HEK293T (cell line): ENCODE measurements at regions not wholly inside any gene's neighbourhood (a gene's known extent, or its start where the extent isn't known, plus 50 kb on each side); places are given as distances from the start of the nearest gene placed in this dataset.

Source experiments
- CTCF ChIA-PET: fragments of 350-600 bp; formaldehyde crosslinking; extraction: SDS; loops from one replicate; lab custom pipeline; 2021; ENCODE audit warnings: antibody characterized with exemption, inconsistent platforms; lab: Yijun Ruan, JAX
- POLR2A ChIA-PET: fragments of 350-600 bp; formaldehyde crosslinking; extraction: SDS; loops from one replicate; lab custom pipeline; 2020; ENCODE audit warnings: antibody characterized with exemption, inconsistent platforms; lab: Yijun Ruan, JAX
- DNase-seq: peaks from one replicate; pipeline ENCODE4 v3.0.0; 2012; ENCODE audit warnings: mixed read lengths; ENCODE audit errors: extremely low spot score
- ARNT ChIP-seq: fragments of 450-650 bp; IDR thresholded peaks from 2 replicates; pipeline ENCODE4 v1.6.1; 2017; ENCODE audit warnings: mild to moderate bottlenecking
- BHLHE40 ChIP-seq: fragments of 450-650 bp; IDR thresholded peaks from 2 replicates; pipeline ENCODE4 v1.6.1; 2016; ENCODE audit warnings: mild to moderate bottlenecking, moderate library complexity, borderline replicate concordance
- CTBP1 ChIP-seq: fragments of 450-650 bp; IDR thresholded peaks from 2 replicates; pipeline ENCODE4 v1.6.1; 2016; ENCODE audit warnings: borderline replicate concordance
- ELF4 ChIP-seq: fragments of 450-650 bp; IDR thresholded peaks from 2 replicates; pipeline ENCODE4 v1.6.1; 2017; ENCODE audit warnings: antibody characterized with exemption
- FOXA1 ChIP-seq: fragments of 450-650 bp; IDR thresholded peaks from 2 replicates; pipeline ENCODE4 v1.6.1; 2016; ENCODE audit warnings: mild to moderate bottlenecking
- FOXK2 ChIP-seq: fragments of 450-650 bp; IDR thresholded peaks from 2 replicates; pipeline ENCODE4 v1.6.1; 2016; ENCODE audit warnings: mild to moderate bottlenecking
- FOXM1 ChIP-seq: fragments of 450-650 bp; IDR thresholded peaks from 2 replicates; pipeline ENCODE4 v1.6.1; 2017; ENCODE audit warnings: mild to moderate bottlenecking, borderline replicate concordance
- HDGF ChIP-seq: fragments of 450-650 bp; IDR thresholded peaks from 2 replicates; pipeline ENCODE4 v1.6.1; 2017; ENCODE audit warnings: antibody characterized with exemption, borderline replicate concordance
- L3MBTL2 ChIP-seq: fragments of 450-650 bp; conservative IDR thresholded peaks from 2 replicates; pipeline ENCODE4 v1.6.1; 2016; ENCODE audit warnings: mild to moderate bottlenecking
- LEF1 ChIP-seq: fragments of 450-650 bp; IDR thresholded peaks from 2 replicates; pipeline ENCODE4 v1.6.1; 2017; ENCODE audit warnings: mild to moderate bottlenecking, borderline replicate concordance
- NFRKB ChIP-seq: fragments of 450-650 bp; IDR thresholded peaks from 2 replicates; pipeline ENCODE4 v1.6.1; 2016; ENCODE audit warnings: mild to moderate bottlenecking, moderate library complexity
- PKNOX1 ChIP-seq: fragments of 450-650 bp; IDR thresholded peaks from 2 replicates; pipeline ENCODE4 v1.6.1; 2016
- SP1 ChIP-seq: fragments of 450-650 bp; IDR thresholded peaks from 2 replicates; pipeline ENCODE4 v1.6.1; 2017
- SUZ12 ChIP-seq: fragments of 450-650 bp; IDR thresholded peaks from 2 replicates; pipeline ENCODE4 v1.6.1; 2016; ENCODE audit warnings: mild to moderate bottlenecking
- TARDBP ChIP-seq: fragments of 450-650 bp; IDR thresholded peaks from 2 replicates; pipeline ENCODE4 v1.6.1; 2016
- ZNF384 ChIP-seq: fragments of 450-650 bp; IDR thresholded peaks from 2 replicates; pipeline ENCODE4 v1.6.1; 2016

GRCh38 chr18:24840051-24840450 lies 379.6 kb downstream of the HRH4 start:
- TF ChIP-seq CTBP1 (no peak), FOXA1 (no peak), ZNF384 (no peak), TARDBP (no peak), NFRKB (no peak), HDGF (no peak), FOXK2 (no peak), ARNT (no peak), ELF4 (no peak), SP1 (no peak), SUZ12 (no peak), FOXM1 (no peak), PKNOX1 (no peak), L3MBTL2 (no peak)
- DNase-seq: no peak
- ChIA-PET POLR2A (no interaction called here), CTCF (no interaction called here)

GRCh38 chr18:24840640-24841039 lies 380.2 kb downstream of the HRH4 start:
- CTCF ChIA-PET: no interaction called here
- no peak for DNase-seq
- TF ChIP-seq TARDBP: no peak
- no peak for TF ChIP-seq FOXA1
- no peak for TF ChIP-seq LEF1
- TF ChIP-seq SP1: no peak
- TF ChIP-seq PKNOX1: no peak
- TF ChIP-seq FOXK2: no peak
- TF ChIP-seq HDGF: no peak
- TF ChIP-seq NFRKB: no peak
- no peak for TF ChIP-seq CTBP1
- TF ChIP-seq SUZ12: no peak
- no peak for TF ChIP-seq ZNF384
- TF ChIP-seq BHLHE40: no peak
- no peak for TF ChIP-seq L3MBTL2
- no peak for TF ChIP-seq ARNT
- POLR2A ChIA-PET: no interaction called here

GRCh38 chr18:24841536-24841935 lies 381.1 kb downstream of the HRH4 start:
- DNase-seq: no peak
- POLR2A ChIA-PET: no interaction called here
- CTCF ChIA-PET: no interaction called here
- TF ChIP-seq SP1 (no peak), FOXM1 (no peak), SUZ12 (no peak), FOXA1 (no peak)

- no peak for TF ChIP-seq ARNT
- TF ChIP-seq SP1: no peak
- TF ChIP-seq ELF4: no peak
- TF ChIP-seq LEF1: no peak
- no peak for TF ChIP-seq CTBP1
- no peak for TF ChIP-seq HDGF
- no peak for TF ChIP-seq FOXA1
- no peak for TF ChIP-seq SUZ12
- no peak for TF ChIP-seq L3MBTL2
- TF ChIP-seq PKNOX1: no peak
- TF ChIP-seq BHLHE40: no peak
- no peak for DNase-seq
- ChIA-PET CTCF (interaction anchor here (1.1 kb wide), 1 partner anchor 14 kb away, joined by 3 read pairs; no protein-coding TSS in a partner anchor), POLR2A (no interaction called here)
These were observed 382.7 kb downstream of the HRH4 start for GRCh38 chr18:24843123-24843522.

GRCh38 chr18:24846138-24846537 lies 385.7 kb downstream of the HRH4 start:
- POLR2A ChIA-PET: no interaction called here
- no peak for TF ChIP-seq FOXK2
- no peak for TF ChIP-seq LEF1
- no peak for TF ChIP-seq ARNT
- no peak for TF ChIP-seq ELF4
- TF ChIP-seq ZNF384: no peak
- TF ChIP-seq FOXA1: no peak
- no peak for TF ChIP-seq SUZ12
- no peak for TF ChIP-seq SP1
- no peak for TF ChIP-seq CTBP1
- no peak for TF ChIP-seq HDGF
- TF ChIP-seq BHLHE40: no peak
- no peak for TF ChIP-seq TARDBP
- no peak for TF ChIP-seq NFRKB
- TF ChIP-seq PKNOX1: no peak
- no peak for TF ChIP-seq L3MBTL2
- no peak for TF ChIP-seq FOXM1
- CTCF ChIA-PET: no interaction called here
- DNase-seq: no peak

- TF ChIP-seq LEF1 (no peak), SUZ12 (no peak), CTBP1 (no peak), HDGF (no peak), ELF4 (no peak), ZNF384 (no peak), FOXK2 (no peak), BHLHE40 (no peak), FOXA1 (no peak), L3MBTL2 (no peak), PKNOX1 (no peak), SP1 (no peak), NFRKB (no peak), TARDBP (no peak)
- DNase-seq: no peak
- POLR2A ChIA-PET: no interaction called here
- CTCF ChIA-PET: no interaction called here
These were observed 390.1 kb downstream of the HRH4 start for GRCh38 chr18:24850532-24850931.
